ENCODE measurements at regions not wholly inside any gene's neighbourhood (a gene's known extent, or its start where the extent isn't known, plus 50 kb on each side); places are given as distances from the start of the nearest gene placed in this dataset.
"Not testable (repeated sequence)": the region's sequence is repeated elsewhere in the genome, so short reads cannot be mapped to it uniquely, and the experiment has no call there.

DNA sequence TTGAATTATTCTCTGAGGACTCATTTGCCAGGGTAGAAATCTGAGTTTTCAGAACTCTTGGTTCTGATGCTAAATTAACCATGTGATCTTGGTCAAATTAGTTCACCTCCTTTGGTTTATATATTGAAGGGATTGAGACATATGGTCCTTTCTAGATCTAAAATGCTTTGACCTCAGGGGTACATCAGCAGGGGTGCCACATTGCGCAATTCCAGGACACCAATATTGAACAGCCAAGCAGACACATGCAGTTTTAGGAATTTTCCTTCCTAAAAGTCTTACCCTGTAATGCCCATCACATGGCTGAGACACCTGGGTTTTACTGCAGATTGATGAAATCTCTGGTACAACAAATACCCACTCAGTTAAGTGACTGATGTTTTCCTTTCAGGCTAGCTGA lies 254.4 kb upstream of the NCAM1 start:
- no peak overlapping the region for H3K4me3 ChIP-seq
- TF ChIP-seq POLR2A (IDR thresholded peaks at IDR 0.05), result no peak
- TF ChIP-seq, protein P1, sequence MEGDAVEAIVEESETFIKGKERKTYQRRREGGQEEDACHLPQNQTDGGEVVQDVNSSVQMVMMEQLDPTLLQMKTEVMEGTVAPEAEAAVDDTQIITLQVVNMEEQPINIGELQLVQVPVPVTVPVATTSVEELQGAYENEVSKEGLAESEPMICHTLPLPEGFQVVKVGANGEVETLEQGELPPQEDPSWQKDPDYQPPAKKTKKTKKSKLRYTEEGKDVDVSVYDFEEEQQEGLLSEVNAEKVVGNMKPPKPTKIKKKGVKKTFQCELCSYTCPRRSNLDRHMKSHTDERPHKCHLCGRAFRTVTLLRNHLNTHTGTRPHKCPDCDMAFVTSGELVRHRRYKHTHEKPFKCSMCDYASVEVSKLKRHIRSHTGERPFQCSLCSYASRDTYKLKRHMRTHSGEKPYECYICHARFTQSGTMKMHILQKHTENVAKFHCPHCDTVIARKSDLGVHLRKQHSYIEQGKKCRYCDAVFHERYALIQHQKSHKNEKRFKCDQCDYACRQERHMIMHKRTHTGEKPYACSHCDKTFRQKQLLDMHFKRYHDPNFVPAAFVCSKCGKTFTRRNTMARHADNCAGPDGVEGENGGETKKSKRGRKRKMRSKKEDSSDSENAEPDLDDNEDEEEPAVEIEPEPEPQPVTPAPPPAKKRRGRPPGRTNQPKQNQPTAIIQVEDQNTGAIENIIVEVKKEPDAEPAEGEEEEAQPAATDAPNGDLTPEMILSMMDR (IDR thresholded peaks at IDR 0.05), result no peak
- no peak for TF ChIP-seq POLR2AphosphoS5 (IDR thresholded peaks at IDR 0.05)
- H3K4me1 ChIP-seq, result no peaks in the 10 kb centered on the region
- no peaks in the 10 kb centered on the region for H3K9me3 ChIP-seq
- DNase-seq (ENCODE audit: low spot score in 2 of 2), result no peak
- H3K36me3 ChIP-seq, result no peaks in the 10 kb centered on the region
- H3K27ac ChIP-seq, result no peak overlapping the region
- intact Hi-C loops (cut with DNase I; ENCODE audit: low total_unique reads), result no loop called here
- no peaks in the 10 kb centered on the region for H3K27me3 ChIP-seq

- H3K4me3 ChIP-seq; intact Hi-C loops (cut with DNase I; ENCODE audit: low total_unique reads); H3K27ac ChIP-seq; H3K36me3 ChIP-seq; H3K27me3 ChIP-seq; H3K4me1 ChIP-seq; DNase-seq (ENCODE audit: low spot score in 2 of 2); H3K9me3 ChIP-seq: not testable (repeated sequence)
Measured at GRCh38 chr11:112714340-112714739, 246.9 kb upstream of the NCAM1 start.

- Histone ChIP-seq H3K4me3 (no peak overlapping the region), H3K36me3 (no peaks in the 10 kb centered on the region), H3K27ac (no peak overlapping the region), H3K27me3 (no peaks in the 10 kb centered on the region), H3K4me1 (no peaks in the 10 kb centered on the region), H3K9me3 (no peaks in the 10 kb centered on the region)
- no peak for TF ChIP-seq POLR2AphosphoS5 (IDR thresholded peaks at IDR 0.05)
- TF ChIP-seq, protein P1 (IDR thresholded peaks at IDR 0.05), result no peak
- TF ChIP-seq POLR2A (IDR thresholded peaks at IDR 0.05), result no peak
- no peak for DNase-seq (ENCODE audit: low spot score in 2 of 2)
- intact Hi-C loops (cut with DNase I; ENCODE audit: low total_unique reads), result no loop called here
Measured at GRCh38 chr11:112715056-112715455, 246.2 kb upstream of the NCAM1 start.

DNA sequence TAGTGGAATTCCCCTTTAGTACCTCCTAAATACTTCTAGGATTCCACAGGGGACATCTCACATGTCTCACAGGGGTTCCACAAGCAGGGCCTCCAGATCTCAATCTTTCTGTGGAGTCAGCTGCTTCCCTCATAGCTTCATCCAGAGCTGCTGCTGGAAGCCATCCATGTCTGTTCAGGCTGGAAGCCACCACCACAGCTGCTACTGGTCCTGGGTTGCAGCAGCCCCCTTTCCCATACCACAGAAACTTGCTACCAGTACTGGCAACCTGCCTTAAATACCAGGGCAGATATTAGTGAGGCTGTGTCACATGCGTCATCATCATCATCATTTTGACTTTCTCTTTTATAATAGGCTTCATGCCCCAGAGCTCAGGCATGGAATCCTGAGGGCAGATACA lies 242.7 kb upstream of the NCAM1 start:
- H3K36me3 ChIP-seq, result no peaks in the 10 kb centered on the region
- intact Hi-C loops (cut with DNase I; ENCODE audit: low total_unique reads), result no loop called here
- TF ChIP-seq POLR2A (IDR thresholded peaks at IDR 0.05), result no peak
- TF ChIP-seq POLR2AphosphoS5 (IDR thresholded peaks at IDR 0.05), result no peak
- TF ChIP-seq, protein P1 (IDR thresholded peaks at IDR 0.05), result no peak
- DNase-seq (ENCODE audit: low spot score in 2 of 2), result no peak
- H3K27me3 ChIP-seq, result no peaks in the 10 kb centered on the region
- H3K9me3 ChIP-seq, result no peaks in the 10 kb centered on the region
- H3K4me1 ChIP-seq, result no peaks in the 10 kb centered on the region
- no peak overlapping the region for H3K4me3 ChIP-seq
- H3K27ac ChIP-seq, result no peak overlapping the region

DNA sequence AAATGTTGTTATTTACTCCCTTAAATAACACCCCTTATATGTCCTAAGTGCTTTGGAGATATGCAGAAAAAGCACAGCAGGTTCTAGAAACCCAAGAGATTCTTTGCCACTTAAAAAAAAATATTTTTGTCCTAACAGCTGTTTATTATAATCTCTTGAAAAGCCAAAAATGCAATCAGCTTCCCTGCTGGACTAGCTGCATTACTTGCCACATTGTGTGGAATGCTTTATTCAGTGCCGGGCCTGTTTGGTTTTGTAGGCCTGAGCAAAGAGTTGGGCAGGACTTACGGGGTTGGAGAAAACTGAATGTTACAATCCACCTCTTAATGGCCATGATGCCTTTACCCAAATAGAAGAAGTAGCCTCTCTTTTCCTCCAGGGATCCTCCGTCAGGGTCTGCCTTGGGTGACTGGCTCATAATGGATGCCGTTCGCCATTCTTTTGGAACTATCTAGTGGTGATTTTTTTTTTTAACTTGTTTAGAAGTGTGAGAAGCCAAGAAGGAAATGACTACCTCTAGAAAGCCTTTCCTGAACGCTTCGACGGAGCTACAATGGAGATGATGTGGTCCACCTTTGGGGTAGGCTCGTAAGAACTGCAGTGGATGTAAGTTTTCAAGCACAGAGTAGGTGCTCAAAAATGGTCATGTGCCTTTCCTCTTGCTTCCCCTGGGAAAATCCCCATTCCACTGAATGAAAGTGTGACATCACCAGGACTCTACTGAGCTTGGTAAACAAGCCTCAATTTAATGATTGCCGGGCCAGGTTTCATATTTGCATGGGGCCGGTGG lies 241.3 kb upstream of the NCAM1 start:
- H3K9me3 ChIP-seq, result no peaks in the 10 kb centered on the region
- intact Hi-C loops (cut with DNase I; ENCODE audit: low total_unique reads), result no loop called here
- no peaks in the 10 kb centered on the region for H3K27me3 ChIP-seq
- no peak overlapping the region for H3K4me3 ChIP-seq
- H3K36me3 ChIP-seq, result no peaks in the 10 kb centered on the region
- no peaks in the 10 kb centered on the region for H3K4me1 ChIP-seq
- no peak overlapping the region for H3K27ac ChIP-seq
- TF ChIP-seq, protein P1 (IDR thresholded peaks at IDR 0.05), result no peak
- DNase-seq (ENCODE audit: low spot score in 2 of 2), result no peak

DNA sequence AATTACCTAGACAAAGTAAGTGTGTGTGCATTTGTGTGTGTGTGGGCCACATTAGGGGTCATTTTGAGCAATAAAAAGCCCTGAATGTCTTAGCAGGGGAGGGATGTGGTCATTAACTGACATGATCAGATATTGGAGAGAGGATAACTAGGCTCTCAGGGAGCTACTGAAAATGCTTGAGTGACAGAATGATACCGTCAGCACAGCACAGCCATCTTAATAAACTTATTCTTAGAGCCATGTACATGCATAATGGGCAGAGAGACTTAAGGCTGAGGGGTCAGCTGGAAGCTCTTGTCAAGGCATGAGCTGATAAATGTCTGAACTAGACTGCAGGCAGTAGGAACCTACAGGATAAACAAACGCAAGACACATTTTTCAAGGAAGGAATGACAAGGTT lies 239.1 kb upstream of the NCAM1 start:
- Histone ChIP-seq H3K27me3 (no peaks in the 10 kb centered on the region), H3K4me1 (no peaks in the 10 kb centered on the region), H3K36me3 (no peaks in the 10 kb centered on the region), H3K4me3 (no peak overlapping the region), H3K27ac (no peak overlapping the region), H3K9me3 (no peaks in the 10 kb centered on the region)
- DNase-seq (ENCODE audit: low spot score in 2 of 2), result no peak
- TF ChIP-seq POLR2A (IDR thresholded peaks at IDR 0.05) (no peak), POLR2AphosphoS5 (IDR thresholded peaks at IDR 0.05) (no peak)
- TF ChIP-seq, protein P1 (IDR thresholded peaks at IDR 0.05), result no peak
- intact Hi-C loops (cut with DNase I; ENCODE audit: low total_unique reads), result no loop called here

Measured in breast epithelium (tissue), 4 donors.